ENCODE measurements at regions not wholly inside any gene's neighbourhood (a gene's known extent, or its start where the extent isn't known, plus 50 kb on each side); places are given as distances from the start of the nearest gene placed in this dataset.

DNA sequence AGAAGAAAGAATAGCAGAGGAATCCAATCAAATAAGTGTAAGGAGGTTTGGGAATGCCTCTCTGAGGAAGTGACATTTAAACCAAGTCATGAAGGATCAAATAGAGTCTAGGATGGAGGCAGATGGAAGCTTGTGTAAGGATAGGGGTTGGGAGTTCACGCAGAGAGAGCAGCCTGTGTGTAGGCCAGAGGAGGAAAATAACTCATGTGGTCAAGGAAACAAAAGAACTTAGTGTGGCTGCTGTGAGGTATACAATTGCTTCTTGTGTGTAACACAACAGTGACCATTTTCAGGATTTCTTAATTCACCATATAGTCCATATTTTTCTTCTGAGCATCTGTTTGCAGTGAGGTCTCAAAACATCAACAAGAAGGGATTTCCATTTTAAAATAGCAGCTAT is 77.6 kb upstream of the PACRGL start:
- FAIRE-seq: no peak
- no TSS peak for BruUV-seq (replicated peaks)
- H3K4me3 ChIP-seq (replicated peaks in 1 of 3; ENCODE audit: insufficient read depth in 1 of 3, low read depth in 1 of 3, low read length in 3 of 3): no peak overlapping the region
- no peaks in the 10 kb centered on the region for H3K36me3 ChIP-seq (ENCODE audit: control insufficient read depth in 2 of 2, extremely low read depth in 1 of 2, insufficient read depth in 2 of 2, low read length in 2 of 2)
- no peak overlapping the region for H3K4me2 ChIP-seq (ENCODE audit: insufficient read depth, low read length)
- CTCF ChIA-PET: interaction anchor here (1.3 to 2.3 kb wide), 3 partner anchors 19 to 40 kb away, joined by 3 to 6 read pairs (median 4); no protein-coding TSS in a partner anchor
- no peaks in the 10 kb centered on the region for H3K9me3 ChIP-seq (replicated peaks; ENCODE audit: control insufficient read depth, insufficient read depth, low read length)
- H2AFZ ChIP-seq (ENCODE audit: low read depth, low read length): no peak overlapping the region
- intact Hi-C loops (cut with micrococcal nuclease) (no loop called here), dilution Hi-C loops (cut with MboI; ENCODE audit: extremely low pct_ligation_motif_present, low sequenced_read_pairs) (no loop called here)
- TF ChIP-seq, protein P1, sequence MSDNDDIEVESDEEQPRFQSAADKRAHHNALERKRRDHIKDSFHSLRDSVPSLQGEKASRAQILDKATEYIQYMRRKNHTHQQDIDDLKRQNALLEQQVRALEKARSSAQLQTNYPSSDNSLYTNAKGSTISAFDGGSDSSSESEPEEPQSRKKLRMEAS (IDR thresholded peaks at IDR 0.05; ENCODE audit: insufficient read depth, insufficient read length): no peak
- no peak for TF ChIP-seq GATA2 (IDR thresholded peaks at IDR 0.05; ENCODE audit: insufficient read depth, insufficient read length, low read depth, low read length)
- no peak for TF ChIP-seq POLR2A (IDR thresholded peaks at IDR 0.05; ENCODE audit: low read depth, low read length)
- TF ChIP-seq EZH2 (IDR thresholded peaks at IDR 0.05; ENCODE audit: borderline replicate concordance, low read depth, low read length, severe bottlenecking): no peak
- TF ChIP-seq JUN (IDR thresholded peaks at IDR 0.05; ENCODE audit: borderline replicate concordance, insufficient read depth, insufficient read length, low read depth): no peak
- TF ChIP-seq, protein P2, sequence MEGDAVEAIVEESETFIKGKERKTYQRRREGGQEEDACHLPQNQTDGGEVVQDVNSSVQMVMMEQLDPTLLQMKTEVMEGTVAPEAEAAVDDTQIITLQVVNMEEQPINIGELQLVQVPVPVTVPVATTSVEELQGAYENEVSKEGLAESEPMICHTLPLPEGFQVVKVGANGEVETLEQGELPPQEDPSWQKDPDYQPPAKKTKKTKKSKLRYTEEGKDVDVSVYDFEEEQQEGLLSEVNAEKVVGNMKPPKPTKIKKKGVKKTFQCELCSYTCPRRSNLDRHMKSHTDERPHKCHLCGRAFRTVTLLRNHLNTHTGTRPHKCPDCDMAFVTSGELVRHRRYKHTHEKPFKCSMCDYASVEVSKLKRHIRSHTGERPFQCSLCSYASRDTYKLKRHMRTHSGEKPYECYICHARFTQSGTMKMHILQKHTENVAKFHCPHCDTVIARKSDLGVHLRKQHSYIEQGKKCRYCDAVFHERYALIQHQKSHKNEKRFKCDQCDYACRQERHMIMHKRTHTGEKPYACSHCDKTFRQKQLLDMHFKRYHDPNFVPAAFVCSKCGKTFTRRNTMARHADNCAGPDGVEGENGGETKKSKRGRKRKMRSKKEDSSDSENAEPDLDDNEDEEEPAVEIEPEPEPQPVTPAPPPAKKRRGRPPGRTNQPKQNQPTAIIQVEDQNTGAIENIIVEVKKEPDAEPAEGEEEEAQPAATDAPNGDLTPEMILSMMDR (IDR thresholded peaks at IDR 0.05; ENCODE audit: extremely low read depth in 1 of 2, insufficient read depth in 1 of 2, low read depth in 1 of 2, low read length in 2 of 2): no peak
- TF ChIP-seq POLR2AphosphoS5 (IDR thresholded peaks at IDR 0.05; ENCODE audit: insufficient read depth, low read depth, low read length): no peak
- no peak for TF ChIP-seq FOS (IDR thresholded peaks at IDR 0.05; ENCODE audit: borderline replicate concordance, insufficient read depth, low read length)
- TF ChIP-seq MYC (IDR thresholded peaks at IDR 0.05; ENCODE audit: low read depth, low read length): no peak
- H3K79me2 ChIP-seq (ENCODE audit: control insufficient read depth, insufficient read depth, low read length): no peaks in the 10 kb centered on the region
- no peaks in the 10 kb centered on the region for H3K27me3 ChIP-seq (ENCODE audit: control insufficient read depth in 2 of 2, insufficient read depth in 2 of 2, low read length in 2 of 2)
- no peak overlapping the region for H3K27ac ChIP-seq (ENCODE audit: insufficient read depth, low read depth, low read length)
- no peaks in the 10 kb centered on the region for H3K9me1 ChIP-seq (replicated peaks; ENCODE audit: control insufficient read depth, extremely low read depth, insufficient read depth, low read length)
- H3K4me1 ChIP-seq (ENCODE audit: control insufficient read depth, extremely low read depth, insufficient read depth, low read length): no peaks in the 10 kb centered on the region
- H4K20me1 ChIP-seq (replicated peaks; ENCODE audit: control insufficient read depth, extremely low read depth, insufficient read depth, low read length): no peaks in the 10 kb centered on the region
- H3K9ac ChIP-seq (replicated peaks; ENCODE audit: extremely low read depth, insufficient read depth, low read length): no peak overlapping the region
- no peak for DNase-seq (ENCODE audit: low read depth, low spot score)
- POLR2A ChIA-PET: no interaction called here

All from endothelial cell of umbilical vein (primary cell).